HG03175 (cell line): ENCODE measurements at regions not wholly inside any gene's neighbourhood (a gene's known extent, or its start where the extent isn't known, plus 50 kb on each side); places are given as distances from the start of the nearest gene placed in this dataset.

Source experiments
- ATAC-seq: cut with Tn5 transposase; IDR thresholded peaks from one replicate; pipeline ENCODE4 v1.9.1; 2021; ENCODE audit warnings: mild to moderate bottlenecking, moderate library complexity; ENCODE audit not compliant: unreplicated experiment

DNA sequence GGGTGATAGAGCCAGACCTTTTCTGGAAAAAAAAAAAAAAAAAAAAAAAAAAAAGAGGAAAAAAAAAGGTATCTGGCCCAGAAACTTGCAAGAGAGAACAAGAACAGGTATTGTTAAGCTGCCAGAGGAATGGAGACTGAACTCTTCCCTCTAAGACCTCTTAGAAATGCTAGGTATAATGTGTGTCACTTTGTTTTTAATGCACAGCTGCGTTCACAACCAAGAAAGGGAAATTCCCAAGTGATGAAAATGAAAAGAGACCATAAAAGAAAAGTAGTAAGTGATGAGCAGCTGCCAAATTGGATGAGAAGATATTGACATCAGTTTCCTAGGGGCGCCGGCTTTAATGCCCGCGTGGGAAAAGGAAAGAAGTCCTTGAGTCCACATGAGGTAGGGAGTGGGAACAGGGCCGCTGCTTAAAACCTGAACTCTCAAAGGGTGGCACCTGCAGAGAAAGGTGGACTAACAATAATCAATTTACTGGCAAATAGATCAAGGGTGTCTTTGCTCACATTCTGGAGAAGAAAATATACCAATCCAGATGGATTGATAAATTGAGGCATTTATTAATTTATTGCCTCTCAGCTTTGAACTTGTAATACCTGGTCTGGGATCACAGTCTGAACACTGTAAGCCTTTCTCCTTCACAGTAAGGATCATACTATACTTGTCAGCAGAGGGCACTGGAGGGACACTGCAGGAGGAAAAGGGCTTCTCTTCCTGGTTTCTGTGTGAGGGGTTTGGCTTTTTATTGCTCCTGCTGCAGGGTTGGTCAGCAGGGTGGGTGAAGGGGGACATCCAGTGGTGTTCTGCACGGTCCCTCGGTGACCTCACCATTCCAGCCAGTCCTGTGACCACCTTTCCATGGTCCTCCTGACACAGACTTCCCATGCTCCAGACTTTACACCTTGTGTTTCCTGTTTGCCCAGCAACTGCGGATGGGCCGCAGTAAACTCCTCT lies 131.6 kb downstream of the AQP9 start:
- no peak for ATAC-seq

- no peak for ATAC-seq
Measured at GRCh38 chr15:58271410-58271809, 133.2 kb downstream of the AQP9 start.

DNA sequence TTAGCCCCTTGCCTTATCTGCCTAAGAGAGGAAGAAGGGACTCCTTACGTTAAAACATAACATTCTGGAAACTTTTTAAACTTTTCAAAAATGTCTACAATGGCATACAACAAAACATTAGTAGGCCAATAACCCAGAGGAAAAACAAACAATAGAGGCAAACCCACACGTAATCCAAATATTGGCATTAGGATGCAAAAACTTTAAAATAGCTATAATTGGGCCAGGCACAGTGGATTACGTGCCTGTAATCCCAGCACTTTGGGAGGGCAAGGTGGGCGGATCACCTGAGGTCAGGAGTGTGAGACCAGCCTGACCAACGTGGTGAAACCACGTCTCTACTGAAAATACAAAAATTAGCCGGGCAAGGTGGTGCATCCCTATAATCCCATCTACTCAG lies 134.9 kb downstream of the AQP9 start:
- no peak for ATAC-seq

DNA sequence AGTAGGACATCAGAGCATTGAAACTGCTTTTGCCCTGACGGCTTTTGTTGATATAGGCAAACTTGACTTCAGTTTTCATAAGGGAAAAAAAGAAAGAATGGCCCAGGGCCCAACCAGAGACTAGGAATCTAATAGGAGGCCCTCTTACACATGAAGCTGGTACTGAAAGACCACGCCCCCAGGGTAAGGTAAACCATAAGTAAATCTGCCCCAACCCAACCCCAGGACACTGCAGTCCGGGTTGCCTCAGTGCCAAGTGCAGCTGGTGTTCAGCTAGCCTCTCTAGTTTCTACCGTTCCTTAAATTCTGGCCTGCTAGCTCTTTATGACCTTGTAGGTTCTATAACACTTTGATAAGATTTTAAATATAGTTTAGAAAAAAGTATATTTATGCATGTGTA lies 136.7 kb downstream of the AQP9 start:
- ATAC-seq, result no peak

DNA sequence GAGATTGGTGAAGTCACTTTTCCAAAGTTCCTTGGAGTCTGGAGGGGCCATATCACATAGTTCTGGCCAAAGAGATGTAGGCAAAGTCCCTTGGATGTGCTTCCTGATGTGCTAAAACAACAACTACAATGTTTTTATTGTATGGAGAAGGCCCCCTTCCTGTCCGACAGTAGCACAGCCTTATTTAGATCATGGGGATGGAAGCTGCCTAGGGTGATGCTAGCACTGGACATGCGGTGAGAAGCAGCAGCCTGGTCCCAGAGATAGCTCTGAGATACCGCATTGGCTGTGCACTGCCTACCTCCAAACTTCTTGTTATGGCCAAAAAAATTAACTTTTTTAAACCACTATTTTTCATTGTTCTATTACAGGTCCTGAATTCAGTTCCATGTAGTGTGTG lies 137.6 kb downstream of the AQP9 start:
- ATAC-seq, result no peak

DNA sequence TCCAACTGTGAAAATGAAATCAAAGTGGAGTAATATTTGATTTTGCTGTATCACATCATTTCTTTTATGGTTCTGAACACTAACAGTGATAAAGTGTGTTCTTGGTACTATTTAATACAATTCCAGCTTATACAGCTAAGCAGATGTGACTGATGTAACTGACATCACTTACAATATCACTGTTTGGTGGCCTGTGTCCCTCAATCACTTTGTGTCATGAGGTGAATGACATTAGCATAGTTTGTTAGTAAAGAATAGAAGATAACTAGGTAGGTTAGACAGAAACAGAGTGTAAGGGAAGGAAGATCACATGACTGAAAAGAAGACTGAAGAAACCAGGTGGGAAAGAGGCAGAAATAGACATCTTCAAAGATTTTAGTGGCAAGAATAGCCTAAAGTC lies 138.7 kb downstream of the AQP9 start:
- no peak for ATAC-seq

GRCh38 chr15:58277333-58277732 lies 139.2 kb downstream of the AQP9 start:
- ATAC-seq, result no peak

- ATAC-seq, result no peak
Measured at GRCh38 chr15:58279106-58279505, 140.9 kb downstream of the AQP9 start.

DNA sequence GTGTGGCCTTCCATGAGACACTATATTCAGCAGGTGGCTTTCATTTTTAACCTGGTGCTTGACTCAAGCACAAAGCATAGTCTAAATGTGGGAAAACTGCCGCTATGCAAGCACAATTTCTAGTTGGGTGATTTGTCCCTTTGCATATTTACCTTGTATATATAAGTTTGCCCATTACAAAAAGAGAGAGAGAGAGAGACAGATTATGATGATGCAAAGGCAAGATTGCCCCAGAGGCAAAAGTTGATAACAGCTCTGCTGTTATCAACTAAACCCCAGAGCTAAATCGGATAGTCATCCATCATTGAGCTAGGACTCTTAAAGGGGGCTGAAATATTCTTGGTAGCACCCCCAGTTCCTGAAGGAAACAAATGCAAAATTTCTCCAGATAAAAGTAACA lies 141.5 kb downstream of the AQP9 start:
- no peak for ATAC-seq

DNA sequence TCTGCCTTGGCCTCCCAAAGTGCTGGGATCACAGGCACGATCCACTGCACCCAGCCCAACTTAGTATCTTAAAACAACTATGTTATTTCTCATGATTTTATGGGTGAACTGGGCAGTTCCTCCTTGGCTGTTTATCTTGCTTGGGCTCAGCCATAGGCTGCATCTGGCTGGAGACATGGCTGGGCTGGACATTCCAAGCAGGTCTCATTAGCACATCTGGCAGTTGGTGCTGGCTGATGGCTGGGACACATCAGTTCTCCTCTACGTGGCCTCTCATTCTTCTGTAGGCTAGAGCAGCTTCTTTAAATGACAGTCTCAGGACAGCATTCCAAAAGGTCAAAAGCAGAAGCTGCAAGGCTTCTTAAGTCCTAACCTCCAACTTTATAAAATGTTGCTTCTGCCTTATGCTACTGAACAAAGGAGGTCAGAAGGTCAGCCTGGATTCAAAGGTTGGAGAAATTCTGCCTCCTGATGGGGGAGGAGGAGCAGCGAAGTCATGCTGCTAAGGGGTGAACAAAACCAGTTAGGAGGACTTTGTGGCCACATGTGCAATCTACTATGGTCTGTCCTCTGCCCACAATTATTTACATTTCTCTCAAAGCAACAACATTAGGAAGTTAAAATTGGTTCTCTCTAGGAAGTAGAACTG lies 144.0 kb downstream of the AQP9 start:
- no peak for ATAC-seq

DNA sequence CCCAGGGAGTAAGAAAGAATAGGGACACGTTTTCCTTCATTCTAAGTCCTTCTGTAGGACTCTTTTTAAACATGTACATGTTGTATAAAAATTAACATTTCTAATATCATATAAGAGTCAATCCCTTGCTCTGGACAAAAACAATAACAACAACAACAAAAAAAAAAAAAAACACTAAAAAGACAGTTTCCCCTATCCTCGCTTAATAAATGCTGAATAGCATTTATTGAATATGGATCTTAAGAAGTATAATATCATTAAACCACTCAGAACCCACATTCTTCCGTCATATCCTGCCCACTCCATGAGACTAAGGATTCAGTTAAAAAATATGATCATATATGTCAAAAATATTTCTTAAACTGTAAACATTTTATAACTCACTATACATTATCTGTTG lies 145.1 kb downstream of the AQP9 start:
- no peak for ATAC-seq

GRCh38 chr15:58284293-58284692 lies 146.1 kb downstream of the AQP9 start:
- ATAC-seq, result no peak

DNA sequence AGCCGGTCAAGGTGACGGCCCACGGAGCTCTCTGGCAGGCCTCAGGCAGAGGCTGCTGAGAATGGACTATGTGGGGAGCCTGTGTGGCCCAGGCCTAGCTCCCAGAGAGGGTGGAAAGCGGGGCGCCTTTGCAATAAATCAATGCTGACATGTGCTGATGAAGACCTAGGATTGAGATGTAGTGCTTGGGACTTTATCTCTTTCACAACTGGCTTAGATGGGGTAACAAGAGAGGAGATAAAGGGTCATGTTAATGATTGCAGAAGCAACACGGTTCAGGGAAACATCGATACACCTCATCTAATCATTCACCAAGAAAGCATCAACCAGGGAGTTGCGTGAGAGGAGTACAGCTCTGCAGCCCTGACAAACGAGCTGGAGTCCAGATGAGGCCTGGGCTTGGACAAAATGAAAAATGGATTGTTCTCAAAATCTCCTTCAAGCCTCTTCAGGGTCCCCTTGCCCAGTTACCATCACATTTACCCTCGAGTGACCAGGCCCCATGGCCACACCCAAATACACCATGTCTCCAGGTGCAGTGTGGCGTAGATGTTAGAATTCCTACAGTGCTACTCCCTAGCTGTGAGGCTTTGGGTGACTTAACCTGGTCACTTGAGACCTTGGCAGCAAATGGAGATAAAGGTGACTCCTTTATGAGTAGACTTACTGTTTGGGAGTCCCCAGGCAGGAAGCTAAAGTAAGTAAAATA lies 146.4 kb upstream of the LIPC start:
- no peak for ATAC-seq

GRCh38 chr15:58285921-58286278 lies 145.9 kb upstream of the LIPC start:
- no peak for ATAC-seq

DNA sequence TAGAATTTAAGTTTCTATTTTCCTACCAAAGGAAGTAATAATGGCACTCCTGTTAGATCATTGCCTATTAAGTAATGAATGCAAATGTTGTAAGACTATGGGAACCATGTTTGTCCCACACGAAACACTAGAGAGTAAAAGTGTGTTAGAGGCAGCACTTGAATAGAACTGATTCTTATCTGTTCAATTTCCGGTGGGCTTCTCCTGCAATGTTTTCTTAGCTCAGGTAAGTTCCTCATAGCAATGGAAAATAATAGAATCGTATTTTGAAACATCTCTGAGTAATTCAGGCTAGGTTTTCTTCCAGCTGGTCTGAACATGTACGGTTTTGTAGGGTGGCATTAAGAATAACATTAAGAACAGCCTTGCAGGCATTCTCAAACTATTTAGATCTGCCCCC lies 145.3 kb upstream of the LIPC start:
- no peak for ATAC-seq

DNA sequence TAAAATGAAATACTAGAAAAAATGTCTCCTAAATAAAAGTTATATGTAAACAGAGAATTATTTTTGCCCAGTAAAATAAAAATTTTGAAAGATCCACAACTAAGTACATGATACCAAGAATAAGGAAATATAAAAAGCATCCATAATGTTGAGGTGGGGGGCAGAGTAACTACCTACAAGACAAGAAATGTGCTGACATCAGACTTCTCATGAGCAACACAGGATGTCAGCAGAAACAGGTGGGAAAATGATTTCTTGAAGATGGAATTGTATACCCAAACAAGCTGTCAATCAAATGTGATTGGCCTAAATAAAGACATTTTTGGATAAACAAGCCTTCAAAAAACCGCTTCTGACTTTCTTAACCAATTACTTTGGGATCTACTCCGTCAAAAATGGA lies 143.9 kb upstream of the LIPC start:
- ATAC-seq, result no peak

DNA sequence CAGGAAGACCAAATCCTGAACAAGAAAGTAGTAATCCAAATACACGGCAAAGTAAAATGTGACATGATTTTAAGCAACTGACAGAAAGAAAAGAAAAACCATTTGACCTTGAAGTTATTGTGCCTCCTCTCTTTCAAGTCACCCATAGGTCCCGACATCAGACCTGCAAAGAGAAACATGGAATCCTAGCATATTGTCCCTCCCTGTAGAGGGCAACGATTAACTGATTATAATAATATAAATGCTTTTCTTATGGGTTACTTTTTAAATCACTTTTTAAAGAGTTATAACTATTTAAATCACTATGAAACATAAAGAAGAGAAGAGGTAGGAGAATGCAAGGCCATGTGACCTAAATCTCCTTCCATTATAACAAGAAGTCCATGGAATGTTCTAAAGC lies 143.2 kb upstream of the LIPC start:
- no peak for ATAC-seq

DNA sequence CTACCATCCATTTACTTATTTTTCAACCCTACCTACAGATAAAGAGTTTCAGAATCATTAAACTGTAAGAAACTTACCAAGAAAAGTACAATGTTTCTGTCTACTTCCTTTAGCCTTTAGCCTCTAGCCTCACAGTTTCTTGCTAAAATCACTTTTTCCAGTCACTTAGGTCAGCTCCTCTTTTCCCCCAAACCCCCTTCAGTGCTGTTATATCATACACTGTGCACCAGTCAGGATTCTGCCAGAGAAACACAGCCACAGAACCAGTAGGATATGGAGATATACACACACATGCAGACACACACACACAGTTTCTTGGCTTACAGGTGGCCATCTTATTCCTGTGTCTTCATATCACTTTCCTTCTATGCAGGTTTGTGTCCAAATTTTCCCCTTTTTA lies 139.9 kb upstream of the LIPC start:
- ATAC-seq, result no peak

DNA sequence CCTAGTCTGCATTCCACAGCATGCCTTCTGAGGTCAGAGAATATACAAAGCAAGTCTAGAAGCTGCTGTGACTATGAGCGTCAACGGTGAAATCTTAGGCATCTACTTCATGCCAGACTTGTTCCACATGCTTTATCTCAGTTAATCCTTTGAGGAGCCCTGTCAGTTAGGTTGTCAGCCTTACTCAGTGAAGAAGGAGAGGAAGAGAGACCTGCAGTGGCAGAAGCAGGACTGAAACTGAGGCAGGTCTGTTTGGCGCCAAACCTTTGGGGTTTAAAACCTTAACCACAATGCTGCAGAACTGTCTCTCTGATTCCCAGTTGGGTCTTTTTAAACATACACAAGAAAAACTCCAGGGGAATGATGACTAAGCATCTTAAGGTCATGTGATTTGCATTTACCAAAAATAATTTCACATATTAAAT lies 139.0 kb upstream of the LIPC start:
- no peak for ATAC-seq

DNA sequence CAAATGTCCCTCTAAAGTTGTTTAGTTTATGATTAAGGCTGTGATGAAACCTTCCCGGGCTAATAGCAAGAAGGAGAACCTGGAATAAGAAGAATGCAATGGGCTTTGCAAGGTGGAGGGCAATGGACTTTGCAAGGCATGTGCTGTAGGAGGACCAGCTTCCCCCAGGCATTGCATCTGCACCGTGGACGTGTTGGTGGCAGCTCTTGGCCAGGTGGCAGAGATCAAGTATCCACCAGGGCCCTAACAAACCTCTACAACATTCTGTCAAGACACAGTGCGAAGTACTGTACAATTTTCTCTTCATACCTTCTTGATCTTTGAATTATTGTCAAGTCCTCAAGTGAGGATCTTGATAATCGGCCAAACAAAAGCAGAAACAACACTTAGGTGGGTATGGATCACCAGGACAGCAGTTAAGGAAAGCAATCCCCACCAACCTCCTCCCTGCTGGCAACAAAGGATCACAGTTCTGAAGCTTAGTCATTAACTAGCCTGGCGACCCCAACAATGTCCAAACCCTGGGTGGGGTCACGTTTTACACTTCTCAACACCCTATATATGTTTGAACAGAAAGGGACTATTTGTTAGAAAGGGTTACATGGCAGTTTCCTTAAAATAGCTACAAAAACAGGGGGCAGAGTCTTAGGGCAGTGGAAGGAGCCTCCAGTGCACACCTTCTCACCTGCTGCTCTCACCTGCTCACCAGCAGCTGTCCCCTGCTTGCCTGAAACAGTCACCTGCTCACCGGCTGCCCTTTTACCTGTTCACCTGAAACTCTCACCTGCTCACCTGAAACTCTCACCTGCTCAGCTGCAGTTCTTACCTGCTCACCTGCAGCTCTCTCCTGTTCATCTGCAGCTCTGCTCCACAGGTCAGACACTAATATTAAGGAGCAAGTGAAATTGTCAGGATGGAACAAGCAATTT lies 137.9 kb upstream of the LIPC start:
- no peak for ATAC-seq
